ENCODE measurements at regions not wholly inside any gene's neighbourhood (a gene's known extent, or its start where the extent isn't known, plus 50 kb on each side); places are given as distances from the start of the nearest gene placed in this dataset.
A peak's percentile ranks its signal among the peaks of the same experiment; 100 is the strongest.

GRCh38 chr3:56889131-56889530, 87.4 kb upstream of the ARHGEF3 start:
- no peak for DNase-seq

- no peak for DNase-seq
These were observed 85.8 kb upstream of the ARHGEF3 start for GRCh38 chr3:56887402-56888025.

GRCh38 chr3:56886314-56886713, 84.6 kb upstream of the ARHGEF3 start:
- DNase-seq = no peak

- no peak for DNase-seq
These were observed 84.1 kb upstream of the ARHGEF3 start for GRCh38 chr3:56885879-56886278.

GRCh38 chr3:56885453-56885852, 83.7 kb upstream of the ARHGEF3 start:
- no peak for DNase-seq

- DNase-seq = no peak
These were observed 82.6 kb upstream of the ARHGEF3 start for GRCh38 chr3:56884387-56884786.

GRCh38 chr3:56883828-56884227, 82.1 kb upstream of the ARHGEF3 start:
- DNase-seq = no peak

- no peak for DNase-seq
These were observed 81.1 kb upstream of the ARHGEF3 start for GRCh38 chr3:56882896-56883295.

GRCh38 chr3:56881841-56882240, 80.1 kb upstream of the ARHGEF3 start:
- no peak for DNase-seq

- DNase-seq = peak in 1 of 2 experiments; percentile 11
These were observed 79.2 kb upstream of the ARHGEF3 start for GRCh38 chr3:56880720-56881575.

GRCh38 chr3:56879436-56880215, 77.9 kb upstream of the ARHGEF3 start:
- DNase-seq = no peak

GRCh38 chr3:56878074-56878473, 76.3 kb upstream of the ARHGEF3 start:
- DNase-seq = no peak

- DNase-seq = no peak
These were observed 75.2 kb upstream of the ARHGEF3 start for GRCh38 chr3:56876916-56877315.

- DNase-seq = no peak
These were observed 72.5 kb upstream of the ARHGEF3 start for GRCh38 chr3:56874269-56874668.

- DNase-seq = no peak
These were observed 68.7 kb upstream of the ARHGEF3 start for GRCh38 chr3:56870436-56870835.

GRCh38 chr3:56869157-56869889, 67.6 kb upstream of the ARHGEF3 start:
- DNase-seq = no peak

- DNase-seq = no peak
These were observed 67.0 kb upstream of the ARHGEF3 start for GRCh38 chr3:56868706-56869105.

GRCh38 chr3:56867671-56868070, 65.9 kb upstream of the ARHGEF3 start:
- DNase-seq = no peak

- DNase-seq = no peak
These were observed 63.3 kb upstream of the ARHGEF3 start for GRCh38 chr3:56864918-56865524.

- no peak for DNase-seq
These were observed 62.3 kb upstream of the ARHGEF3 start for GRCh38 chr3:56864090-56864489.

GRCh38 chr3:56862352-56863062, 60.8 kb upstream of the ARHGEF3 start:
- DNase-seq = no peak

- no peak for DNase-seq
These were observed 59.8 kb upstream of the ARHGEF3 start for GRCh38 chr3:56861511-56861910.

All from NCI-H524 (cell line).